ENCODE measurements at regions not wholly inside any gene's neighbourhood (a gene's known extent, or its start where the extent isn't known, plus 50 kb on each side); places are given as distances from the start of the nearest gene placed in this dataset.

- Histone ChIP-seq H3K4me3 (ENCODE audit: low read depth, low read length) (no peak overlapping the region), H3K9me3 (ENCODE audit: control insufficient read depth in 2 of 2, low read length in 2 of 2) (no peaks in the 10 kb centered on the region), H3K36me3 (ENCODE audit: control insufficient read depth, insufficient read depth, low read length) (no peaks in the 10 kb centered on the region), H3K4me1 (ENCODE audit: control insufficient read depth, insufficient read depth, low read length, poor library complexity, severe bottlenecking) (no peaks in the 10 kb centered on the region), H3K27me3 (ENCODE audit: control insufficient read depth, insufficient read depth, low read length) (no peaks in the 10 kb centered on the region), H3K27ac (ENCODE audit: insufficient read depth, low read length, poor library complexity, severe bottlenecking) (no peak overlapping the region)
- no peak for DNase-seq
- Mint-ChIP-seq H3K4me3 (no peak overlapping the region), H3K36me3 (no peaks in the 10 kb centered on the region), H3K27ac (no peak overlapping the region), H3K27me3 (no peaks in the 10 kb centered on the region), H3K4me1 (no peaks in the 10 kb centered on the region), H3K9me3 (peaks cover 0 to 7% (median 0%) of the 10 kb centered on the region in 7 donors)
- ATAC-seq (ENCODE audit: low read depth in 2 of 2), result no peak
These were observed 717.3 kb upstream of the ACTRT1 start for GRCh38 chrX:128769495-128769894.

- Histone ChIP-seq H3K4me1 (ENCODE audit: control insufficient read depth, insufficient read depth, low read length, poor library complexity, severe bottlenecking) (no peaks in the 10 kb centered on the region), H3K27ac (ENCODE audit: insufficient read depth, low read length, poor library complexity, severe bottlenecking) (no peak overlapping the region), H3K27me3 (ENCODE audit: control insufficient read depth, insufficient read depth, low read length) (no peaks in the 10 kb centered on the region), H3K36me3 (ENCODE audit: control insufficient read depth, insufficient read depth, low read length) (no peaks in the 10 kb centered on the region), H3K4me3 (ENCODE audit: low read depth, low read length) (no peak overlapping the region), H3K9me3 (ENCODE audit: control insufficient read depth in 2 of 2, low read length in 2 of 2) (no peaks in the 10 kb centered on the region)
- Mint-ChIP-seq H3K36me3 (no peaks in the 10 kb centered on the region), H3K27me3 (no peaks in the 10 kb centered on the region), H3K4me3 (no peak overlapping the region), H3K27ac (no peak overlapping the region), H3K9me3 (peaks cover 0 to 1% (median 0%) of the 10 kb centered on the region in 7 donors), H3K4me1 (peaks cover 0 to 4% (median 0%) of the 10 kb centered on the region in 4 donors)
- ATAC-seq (ENCODE audit: low read depth in 2 of 2) (no peak), DNase-seq (peak in 1 of 3 donors; percentile 10)
These were observed 707.5 kb upstream of the ACTRT1 start for GRCh38 chrX:128759745-128760144.

GRCh38 chrX:128759177-128759576 is 707.0 kb upstream of the ACTRT1 start:
- H3K9me3 Mint-ChIP-seq, result no peaks in the 10 kb centered on the region

GRCh38 chrX:128754130-128754529 is 701.9 kb upstream of the ACTRT1 start:
- Mint-ChIP-seq H3K9me3 (no peaks in the 10 kb centered on the region), H3K4me1 (peaks cover 0 to 2% (median 0%) of the 10 kb centered on the region in 4 donors), H3K36me3 (no peaks in the 10 kb centered on the region), H3K4me3 (no peak overlapping the region), H3K27ac (no peak overlapping the region), H3K27me3 (no peaks in the 10 kb centered on the region)
- no peaks in the 10 kb centered on the region for H3K27me3 ChIP-seq (ENCODE audit: control insufficient read depth, insufficient read depth, low read length)
- no peak overlapping the region for H3K4me3 ChIP-seq (ENCODE audit: low read depth, low read length)
- no peak overlapping the region for H3K27ac ChIP-seq (ENCODE audit: insufficient read depth, low read length, poor library complexity, severe bottlenecking)
- DNase-seq (no peak), ATAC-seq (ENCODE audit: low read depth in 2 of 2) (no peak)
- no peaks in the 10 kb centered on the region for H3K9me3 ChIP-seq (ENCODE audit: control insufficient read depth in 2 of 2, low read length in 2 of 2)
- no peaks in the 10 kb centered on the region for H3K36me3 ChIP-seq (ENCODE audit: control insufficient read depth, insufficient read depth, low read length)
- H3K4me1 ChIP-seq (ENCODE audit: control insufficient read depth, insufficient read depth, low read length, poor library complexity, severe bottlenecking), result no peaks in the 10 kb centered on the region

More at GRCh38 chrX:128759177-128759576, 707.0 kb upstream of the ACTRT1 start:
- Histone ChIP-seq H3K4me3 (ENCODE audit: low read depth, low read length) (no peak overlapping the region), H3K4me1 (ENCODE audit: control insufficient read depth, insufficient read depth, low read length, poor library complexity, severe bottlenecking) (no peaks in the 10 kb centered on the region), H3K9me3 (ENCODE audit: control insufficient read depth in 2 of 2, low read length in 2 of 2) (no peaks in the 10 kb centered on the region), H3K27ac (ENCODE audit: insufficient read depth, low read length, poor library complexity, severe bottlenecking) (no peak overlapping the region), H3K36me3 (ENCODE audit: control insufficient read depth, insufficient read depth, low read length) (no peaks in the 10 kb centered on the region), H3K27me3 (ENCODE audit: control insufficient read depth, insufficient read depth, low read length) (no peaks in the 10 kb centered on the region)
- no peak for DNase-seq
- ATAC-seq (ENCODE audit: low read depth in 2 of 2), result no peak
- Mint-ChIP-seq H3K36me3 (no peaks in the 10 kb centered on the region), H3K27ac (peak overlapping the region in 1 of 3 donors; percentile 97), H3K4me3 (no peak overlapping the region), H3K27me3 (no peaks in the 10 kb centered on the region), H3K4me1 (peaks cover 0 to 4% (median 0%) of the 10 kb centered on the region in 4 donors)

GRCh38 chrX:128739539-128739938 is 687.3 kb upstream of the ACTRT1 start:
- H3K4me3 ChIP-seq (ENCODE audit: low read depth, low read length), result no peak overlapping the region
- Mint-ChIP-seq H3K27me3 (no peaks in the 10 kb centered on the region), H3K27ac (no peak overlapping the region), H3K4me3 (no peak overlapping the region), H3K36me3 (no peaks in the 10 kb centered on the region), H3K4me1 (no peaks in the 10 kb centered on the region), H3K9me3 (peaks cover 0 to 2% (median 0%) of the 10 kb centered on the region in 7 donors)
- no peak overlapping the region for H3K27ac ChIP-seq (ENCODE audit: insufficient read depth, low read length, poor library complexity, severe bottlenecking)
- ATAC-seq (ENCODE audit: low read depth in 2 of 2) (no peak), DNase-seq (no peak)
- H3K4me1 ChIP-seq (ENCODE audit: control insufficient read depth, insufficient read depth, low read length, poor library complexity, severe bottlenecking), result no peaks in the 10 kb centered on the region
- H3K27me3 ChIP-seq (ENCODE audit: control insufficient read depth, insufficient read depth, low read length), result no peaks in the 10 kb centered on the region
- no peaks in the 10 kb centered on the region for H3K36me3 ChIP-seq (ENCODE audit: control insufficient read depth, insufficient read depth, low read length)
- H3K9me3 ChIP-seq (ENCODE audit: control insufficient read depth in 2 of 2, low read length in 2 of 2), result no peaks in the 10 kb centered on the region

- Mint-ChIP-seq H3K4me1 (no peaks in the 10 kb centered on the region), H3K9me3 (peaks cover 0 to 3% (median 0%) of the 10 kb centered on the region in 7 donors), H3K27me3 (no peaks in the 10 kb centered on the region), H3K27ac (no peak overlapping the region), H3K4me3 (no peak overlapping the region), H3K36me3 (no peaks in the 10 kb centered on the region)
- H3K4me1 ChIP-seq (ENCODE audit: control insufficient read depth, insufficient read depth, low read length, poor library complexity, severe bottlenecking), result no peaks in the 10 kb centered on the region
- DNase-seq (no peak), ATAC-seq (ENCODE audit: low read depth in 2 of 2) (no peak)
- H3K36me3 ChIP-seq (ENCODE audit: control insufficient read depth, insufficient read depth, low read length), result no peaks in the 10 kb centered on the region
- H3K27me3 ChIP-seq (ENCODE audit: control insufficient read depth, insufficient read depth, low read length), result no peaks in the 10 kb centered on the region
- no peak overlapping the region for H3K4me3 ChIP-seq (ENCODE audit: low read depth, low read length)
- no peak overlapping the region for H3K27ac ChIP-seq (ENCODE audit: insufficient read depth, low read length, poor library complexity, severe bottlenecking)
- H3K9me3 ChIP-seq (ENCODE audit: control insufficient read depth in 2 of 2, low read length in 2 of 2), result no peaks in the 10 kb centered on the region
These were observed 676.7 kb upstream of the ACTRT1 start for GRCh38 chrX:128728943-128729342.

GRCh38 chrX:128717635-128718578 is 665.7 kb upstream of the ACTRT1 start:
- Histone ChIP-seq H3K4me1 (ENCODE audit: control insufficient read depth, insufficient read depth, low read length, poor library complexity, severe bottlenecking) (no peaks in the 10 kb centered on the region), H3K27ac (ENCODE audit: insufficient read depth, low read length, poor library complexity, severe bottlenecking) (no peak overlapping the region), H3K4me3 (ENCODE audit: low read depth, low read length) (no peak overlapping the region), H3K9me3 (ENCODE audit: control insufficient read depth in 2 of 2, low read length in 2 of 2) (no peaks in the 10 kb centered on the region), H3K27me3 (ENCODE audit: control insufficient read depth, insufficient read depth, low read length) (no peaks in the 10 kb centered on the region), H3K36me3 (ENCODE audit: control insufficient read depth, insufficient read depth, low read length) (no peaks in the 10 kb centered on the region)
- Mint-ChIP-seq H3K4me3 (no peak overlapping the region), H3K4me1 (no peaks in the 10 kb centered on the region), H3K9me3 (peaks cover 0 to 4% (median 0%) of the 10 kb centered on the region in 7 donors), H3K36me3 (no peaks in the 10 kb centered on the region), H3K27me3 (no peaks in the 10 kb centered on the region), H3K27ac (no peak overlapping the region)
- DNase-seq (no peak), ATAC-seq (ENCODE audit: low read depth in 2 of 2) (no peak)

- H3K36me3 Mint-ChIP-seq, result no peaks in the 10 kb centered on the region
These were observed 662.2 kb upstream of the ACTRT1 start for GRCh38 chrX:128714425-128714824.

More at GRCh38 chrX:128714425-128714824, 662.2 kb upstream of the ACTRT1 start:
- Mint-ChIP-seq H3K27ac (no peak overlapping the region), H3K4me3 (no peak overlapping the region), H3K4me1 (no peaks in the 10 kb centered on the region), H3K9me3 (peaks cover 0 to 6% (median 0%) of the 10 kb centered on the region in 7 donors), H3K27me3 (no peaks in the 10 kb centered on the region)
- no peak overlapping the region for H3K27ac ChIP-seq (ENCODE audit: insufficient read depth, low read length, poor library complexity, severe bottlenecking)
- no peaks in the 10 kb centered on the region for H3K9me3 ChIP-seq (ENCODE audit: control insufficient read depth in 2 of 2, low read length in 2 of 2)
- H3K36me3 ChIP-seq (ENCODE audit: control insufficient read depth, insufficient read depth, low read length), result no peaks in the 10 kb centered on the region
- no peaks in the 10 kb centered on the region for H3K27me3 ChIP-seq (ENCODE audit: control insufficient read depth, insufficient read depth, low read length)
- DNase-seq, result no peak
- ATAC-seq (ENCODE audit: low read depth in 2 of 2), result no peak
- H3K4me1 ChIP-seq (ENCODE audit: control insufficient read depth, insufficient read depth, low read length, poor library complexity, severe bottlenecking), result no peaks in the 10 kb centered on the region
- H3K4me3 ChIP-seq (ENCODE audit: low read depth, low read length), result no peak overlapping the region
